GM23248 (cell line): ENCODE measurements at regions not wholly inside any gene's neighbourhood (a gene's known extent, or its start where the extent isn't known, plus 50 kb on each side); places are given as distances from the start of the nearest gene placed in this dataset.

ENCODE experiments used
- DNase-seq: peaks from one replicate; pipeline ENCODE4 v3.0.0-alpha.2; 2015
- H2AFZ ChIP-seq: fragments of 200-600 bp; sonication (generic); 2 replicates; pipeline ENCODE4 v1.6.1; 2016; ENCODE audit warnings: antibody characterized with exemption
- H3F3A ChIP-seq: fragments of 200-600 bp; sonication (generic); 2 replicates; pipeline ENCODE4 v1.6.1; 2016; ENCODE audit warnings: mild to moderate bottlenecking, antibody characterized with exemption, mixed run types; ENCODE audit not compliant: insufficient read depth
- H3K27ac ChIP-seq: fragments of 200-600 bp; sonication (generic); 2 replicates; pipeline ENCODE4 v1.5.1; 2016; ENCODE audit warnings: mild to moderate bottlenecking
- H3K27me3 ChIP-seq: fragments of 200-600 bp; sonication (generic); replicated peaks from 2 replicates; pipeline ENCODE4 v1.6.1; 2016; ENCODE audit warnings: mild to moderate bottlenecking; ENCODE audit not compliant: insufficient read depth
- H3K36me3 ChIP-seq: fragments of 200-600 bp; sonication (generic); 2 replicates; pipeline ENCODE4 v1.6.1; 2016; ENCODE audit warnings: low read depth, mild to moderate bottlenecking
- H3K4me1 ChIP-seq: fragments of 200-600 bp; sonication (generic); 2 replicates; pipeline ENCODE4 v1.6.1; 2016; ENCODE audit warnings: mild to moderate bottlenecking; ENCODE audit not compliant: insufficient read depth
- H3K4me2 ChIP-seq: fragments of 200-600 bp; sonication (generic); one replicate; pipeline ENCODE4 v1.6.1; 2016; ENCODE audit warnings: mild to moderate bottlenecking; ENCODE audit not compliant: unreplicated experiment
- H3K4me3 ChIP-seq: fragments of 200-600 bp; sonication (generic); 2 replicates; pipeline ENCODE4 v1.5.1; 2016; ENCODE audit warnings: mild to moderate bottlenecking
- H3K79me2 ChIP-seq: fragments of 200-600 bp; sonication (generic); 2 replicates; pipeline ENCODE4 v1.6.1; 2016; ENCODE audit warnings: mild to moderate bottlenecking; ENCODE audit not compliant: insufficient read depth
- H3K9ac ChIP-seq: fragments of 200-600 bp; sonication (generic); 2 replicates; pipeline ENCODE4 v1.6.1; 2016; ENCODE audit warnings: mild to moderate bottlenecking
- H3K9me2 ChIP-seq: fragments of 200-600 bp; sonication (generic); 2 replicates; pipeline ENCODE4 v1.6.1; 2016; ENCODE audit warnings: mixed run types, mild to moderate bottlenecking, moderate library complexity; ENCODE audit not compliant: insufficient read depth
- H3K9me3 ChIP-seq: fragments of 200-600 bp; sonication (generic); one replicate; pipeline ENCODE4 v1.6.1; 2017; ENCODE audit warnings: low read depth
- H4K20me1 ChIP-seq: fragments of 200-600 bp; sonication (generic); 2 replicates; pipeline ENCODE4 v1.6.0; 2016; ENCODE audit not compliant: insufficient read depth
- EZH2 ChIP-seq: fragments of 200-600 bp; sonication (generic); IDR thresholded peaks from 2 replicates; pipeline ENCODE4 v1.6.1; 2018; ENCODE audit warnings: antibody characterized with exemption, mild to moderate bottlenecking; ENCODE audit not compliant: insufficient read depth, poor library complexity, severe bottlenecking
- EZH2phosphoT487 ChIP-seq: fragments of 200-600 bp; sonication (generic); IDR thresholded peaks from 2 replicates; pipeline ENCODE4 v1.6.1; 2018; ENCODE audit warnings: antibody characterized with exemption, moderate library complexity, mild to moderate bottlenecking, low read depth; ENCODE audit not compliant: insufficient read depth
- WGBS, 2 experiments: methylation state at CpG; one replicate each; pipeline ENCODE4 v1.1.6; 2015 to 2017; ENCODE audit warnings: low lambda C conversion rate in 2 of 2, low coverage in 1 of 2; ENCODE audit errors: missing lambda C conversion rate in 2 of 2; 5-methylcytosine and 5-hydroxymethylcytosine counted together
- in situ Hi-C: fragments of 300-500 bp; cut with MboI; formaldehyde crosslinking; loops from 2 replicates; pipeline ENCODE4 v1.15.0; 2020

DNA sequence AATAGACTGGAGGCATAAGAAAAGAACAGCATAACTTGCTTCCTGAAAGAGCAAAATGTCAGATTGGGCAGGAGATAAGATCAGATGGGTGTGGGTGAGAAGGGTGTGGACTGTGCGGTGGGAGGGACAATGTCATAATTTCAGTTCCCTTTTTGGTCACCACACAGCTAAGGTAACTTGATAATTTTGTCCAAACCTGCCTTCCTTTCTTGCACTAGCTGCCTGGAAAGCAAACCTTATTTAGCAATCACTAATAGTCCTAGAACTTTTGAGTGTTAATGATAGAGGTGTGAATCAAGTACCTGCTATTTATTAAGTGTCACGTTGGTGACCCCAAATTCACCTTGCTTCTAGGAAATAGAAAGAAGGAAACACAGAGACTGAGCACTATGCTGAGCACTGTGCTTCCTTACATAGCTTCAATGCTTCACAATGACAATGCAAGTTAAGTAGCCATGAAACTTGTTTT lies 72.4 kb upstream of the SP4 start:
- no peaks in the 10 kb centered on the region for H3K9me3 ChIP-seq
- H3K27ac ChIP-seq = no peak overlapping the region
- no peak for DNase-seq
- no peak overlapping the region for H3K4me3 ChIP-seq
- H3K27me3 ChIP-seq = no peaks in the 10 kb centered on the region
- 12 to 21% methylated on average over 2 of the region's 2 CpGs for WGBS, 2 experiments
- H3K36me3 ChIP-seq = no peaks in the 10 kb centered on the region
- in situ Hi-C loops = no loop called here
- no peaks in the 10 kb centered on the region for H3K9me2 ChIP-seq
- H3K9ac ChIP-seq = no peak overlapping the region
- H2AFZ ChIP-seq = no peak overlapping the region
- no peaks in the 10 kb centered on the region for H4K20me1 ChIP-seq
- H3K4me2 ChIP-seq = no peak overlapping the region
- H3F3A ChIP-seq = no peaks in the 10 kb centered on the region
- H3K4me1 ChIP-seq = no peaks in the 10 kb centered on the region
- no peaks in the 10 kb centered on the region for H3K79me2 ChIP-seq
- TF ChIP-seq EZH2phosphoT487 (no peak), EZH2 (no peak)

DNA sequence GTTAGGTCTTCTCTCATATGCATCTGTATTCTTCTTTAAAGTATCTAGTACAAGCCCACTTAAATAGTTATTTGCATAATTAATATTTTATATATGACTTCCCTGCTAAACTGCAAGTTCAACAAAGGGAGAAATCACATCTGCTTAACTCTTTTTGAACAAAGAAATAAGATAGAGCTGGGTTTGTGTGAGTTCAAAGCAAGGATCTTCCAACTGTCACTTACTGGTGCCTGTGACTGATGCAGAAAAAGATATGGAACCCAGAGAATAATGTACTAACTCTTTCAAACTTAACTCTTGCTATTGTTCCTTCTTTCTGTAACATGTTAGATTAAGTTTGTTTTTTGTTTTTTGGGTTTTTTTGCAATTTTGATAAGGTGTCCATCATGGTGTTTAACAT lies 71.3 kb upstream of the SP4 start:
- no peaks in the 10 kb centered on the region for H3K27me3 ChIP-seq
- no peak for DNase-seq
- H3K4me3 ChIP-seq = no peak overlapping the region
- no peaks in the 10 kb centered on the region for H3K36me3 ChIP-seq
- H3F3A ChIP-seq = no peaks in the 10 kb centered on the region
- no peaks in the 10 kb centered on the region for H4K20me1 ChIP-seq
- H3K9me3 ChIP-seq = no peaks in the 10 kb centered on the region
- TF ChIP-seq EZH2phosphoT487 (no peak), EZH2 (no peak)
- no peak overlapping the region for H3K27ac ChIP-seq
- H3K4me1 ChIP-seq = no peaks in the 10 kb centered on the region
- no peak overlapping the region for H3K4me2 ChIP-seq
- H3K9me2 ChIP-seq = no peaks in the 10 kb centered on the region
- in situ Hi-C loops = no loop called here
- H3K79me2 ChIP-seq = no peaks in the 10 kb centered on the region
- H2AFZ ChIP-seq = no peak overlapping the region
- H3K9ac ChIP-seq = no peak overlapping the region

- Histone ChIP-seq H3K27ac (no peak overlapping the region), H3K9me3 (no peaks in the 10 kb centered on the region), H2AFZ (no peak overlapping the region), H3K9ac (no peak overlapping the region), H3F3A (no peaks in the 10 kb centered on the region), H3K4me3 (no peak overlapping the region), H3K79me2 (no peaks in the 10 kb centered on the region), H4K20me1 (no peaks in the 10 kb centered on the region), H3K27me3 (no peaks in the 10 kb centered on the region), H3K9me2 (no peaks in the 10 kb centered on the region), H3K4me1 (no peaks in the 10 kb centered on the region), H3K36me3 (no peaks in the 10 kb centered on the region), H3K4me2 (no peak overlapping the region)
- DNase-seq = no peak
- 24 to 25% methylated on average over 3 of the region's 3 CpGs for whole genome bisulfite sequencing, 2 experiments
- TF ChIP-seq EZH2 (no peak), EZH2phosphoT487 (no peak)
- in situ Hi-C loops = no loop called here
Measured at GRCh38 chr7:21357151-21358097, 70.5 kb upstream of the SP4 start.

DNA sequence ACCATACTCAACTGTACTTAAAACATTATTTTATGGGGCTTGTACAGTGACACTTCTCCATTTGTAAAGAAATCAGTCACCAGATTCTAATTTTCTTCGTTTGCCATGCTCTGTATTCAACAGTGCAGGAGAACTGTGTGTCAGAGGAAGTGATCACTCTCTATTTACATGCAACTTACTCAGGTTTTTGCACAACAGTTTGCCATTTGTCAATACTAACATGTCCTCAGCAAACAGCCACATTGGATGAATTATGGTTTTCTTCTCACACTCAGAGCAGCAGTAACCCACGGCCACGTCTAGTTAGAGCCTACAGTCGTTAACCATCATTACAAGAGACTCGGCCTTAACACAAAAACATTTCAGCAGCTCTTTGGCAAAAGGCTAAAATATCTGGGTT lies 69.2 kb upstream of the SP4 start:
- no peak overlapping the region for H3K4me3 ChIP-seq
- H2AFZ ChIP-seq = no peak overlapping the region
- H3K27me3 ChIP-seq = no peaks in the 10 kb centered on the region
- H3K27ac ChIP-seq = no peak overlapping the region
- H3F3A ChIP-seq = no peaks in the 10 kb centered on the region
- no peaks in the 10 kb centered on the region for H3K9me3 ChIP-seq
- H3K9ac ChIP-seq = no peak overlapping the region
- H3K4me1 ChIP-seq = no peaks in the 10 kb centered on the region
- no peak for TF ChIP-seq EZH2
- no peak for TF ChIP-seq EZH2phosphoT487
- no peaks in the 10 kb centered on the region for H3K9me2 ChIP-seq
- WGBS, 2 experiments = 7 to 12% methylated on average over 5 of the region's 5 CpGs
- H4K20me1 ChIP-seq = no peaks in the 10 kb centered on the region
- no peak for DNase-seq
- H3K4me2 ChIP-seq = no peak overlapping the region
- in situ Hi-C loops = no loop called here
- no peaks in the 10 kb centered on the region for H3K36me3 ChIP-seq
- H3K79me2 ChIP-seq = no peaks in the 10 kb centered on the region

DNA sequence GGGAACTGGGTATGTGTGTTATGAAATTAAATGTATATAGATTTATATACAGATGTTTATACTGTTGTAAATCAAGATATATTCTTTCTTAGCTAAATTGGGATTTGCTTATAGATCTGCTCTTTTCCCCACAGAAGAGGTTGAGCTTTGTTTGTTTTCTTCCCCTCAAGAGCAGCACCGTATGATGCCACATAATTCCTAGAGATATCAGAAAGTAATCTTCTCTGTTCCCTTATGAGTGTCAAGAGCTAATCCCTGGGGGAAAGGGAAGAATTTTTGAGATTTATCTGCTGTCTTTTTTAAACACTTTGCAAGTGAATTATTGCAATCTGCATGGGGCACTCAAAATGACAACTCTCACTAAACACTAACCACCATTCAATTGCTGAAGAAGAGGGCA lies 68.7 kb upstream of the SP4 start:
- H3K27ac ChIP-seq = no peak overlapping the region
- no peaks in the 10 kb centered on the region for H3K27me3 ChIP-seq
- no peaks in the 10 kb centered on the region for H3K4me1 ChIP-seq
- in situ Hi-C loops = no loop called here
- no peaks in the 10 kb centered on the region for H3K79me2 ChIP-seq
- WGBS, 2 experiments = 13 to 15% methylated on average over 1 of the region's 1 CpG
- no peak overlapping the region for H3K9ac ChIP-seq
- no peaks in the 10 kb centered on the region for H3F3A ChIP-seq
- no peak overlapping the region for H3K4me2 ChIP-seq
- no peak for DNase-seq
- H3K36me3 ChIP-seq = no peaks in the 10 kb centered on the region
- H3K4me3 ChIP-seq = no peak overlapping the region
- TF ChIP-seq EZH2phosphoT487 (no peak), EZH2 (no peak)
- H3K9me2 ChIP-seq = no peaks in the 10 kb centered on the region
- H3K9me3 ChIP-seq = no peaks in the 10 kb centered on the region
- no peak overlapping the region for H2AFZ ChIP-seq
- no peaks in the 10 kb centered on the region for H4K20me1 ChIP-seq
